Glomerular visceral epithelial cell (primary cell): ENCODE measurements at regions not wholly inside any gene's neighbourhood (a gene's known extent, or its start where the extent isn't known, plus 50 kb on each side); places are given as distances from the start of the nearest gene placed in this dataset.

ENCODE experiments used
- DNase-seq: peaks from one replicate; pipeline ENCODE4 v3.0.0-alpha.2; 2016; ENCODE audit errors: extremely low spot score

DNA sequence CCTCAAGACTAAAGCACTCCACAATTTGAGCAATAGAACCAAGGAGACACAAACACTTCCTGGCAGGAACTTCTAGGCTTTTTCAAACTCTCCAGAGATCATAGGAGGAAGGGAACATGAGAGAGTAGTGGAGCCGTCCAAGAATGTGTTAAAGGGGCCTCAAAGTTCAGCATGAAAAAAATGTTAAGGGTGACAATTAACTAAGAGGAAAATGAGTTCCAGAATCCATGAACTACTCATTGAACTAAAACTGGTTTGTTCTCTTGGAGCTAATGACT, 122.0 kb downstream of the WIF1 start:
- DNase-seq: no peak
